Prostate gland (tissue), 2 donors: ENCODE measurements at regions not wholly inside any gene's neighbourhood (a gene's known extent, or its start where the extent isn't known, plus 50 kb on each side); places are given as distances from the start of the nearest gene placed in this dataset.

Experiments used
- DNase-seq: peaks from one replicate; pipeline ENCODE4 v3.0.0-alpha.2; 2019; ENCODE audit warnings: low spot score
- H3K27ac ChIP-seq, 2 donors: fragments of 200-600 bp; sonication (generic); 2 replicates each; pipeline ENCODE4 v1.5.1; 2017 to 2019
- H3K27me3 ChIP-seq: fragments of 200-600 bp; sonication (generic); replicated peaks from 2 replicates; pipeline ENCODE4 v1.5.1; 2019; ENCODE audit not compliant: insufficient read depth
- H3K36me3 ChIP-seq, 2 donors: fragments of 200-600 bp; sonication (generic); 1 replicate in 1 of 2; 2 replicates in 1 of 2; pipeline versions ENCODE4 v1.5.1 to v1.8.1; 2017 to 2019
- H3K4me1 ChIP-seq: fragments of 200-600 bp; sonication (generic); replicated peaks from 2 replicates; pipeline ENCODE4 v1.5.1; 2019
- H3K4me3 ChIP-seq, 2 donors: fragments of 200-600 bp; sonication (generic); 2 replicates each; pipeline ENCODE4 v1.5.1; 2017 to 2019
- H3K9me3 ChIP-seq: fragments of 200-600 bp; sonication (generic); 2 replicates; pipeline ENCODE4 v1.5.1; 2017
- CTCF ChIP-seq, 4 experiments: fragments of 200-600 bp in 2 of 4; fragments of 450-650 bp in 2 of 4; sonication (generic) in 2 of 4; IDR thresholded peaks; 1 replicate in 3 of 4; 2 replicates in 1 of 4; pipeline ENCODE4 v1.5.1; 2016 to 2019; ENCODE audit warnings: antibody characterized with exemption in 4 of 4, mild to moderate bottlenecking in 2 of 4, moderate library complexity in 2 of 4
- POLR2A ChIP-seq: fragments of 450-650 bp; IDR thresholded peaks from one replicate; pipeline ENCODE4 v1.6.1; 2016; ENCODE audit warnings: antibody characterized with exemption, mild to moderate bottlenecking
- POLR2AphosphoS5 ChIP-seq: sonication (generic); formaldehyde crosslinking; IDR thresholded peaks from one replicate; pipeline ENCODE4 v1.6.1; 2017; ENCODE audit warnings: antibody characterized with exemption
- WGBS: methylation state at CpG from one replicate; pipeline ENCODE4 v1.1.5; 2018; 5-methylcytosine and 5-hydroxymethylcytosine counted together
- intact Hi-C: fragments of 100-400 bp; cut with DNase I; formaldehyde crosslinking; loops from one replicate; pipeline ENCODE4 v1.14.2; 2022

- H3K4me3 ChIP-seq = no peak overlapping the region
- H3K27ac ChIP-seq = no peak overlapping the region
- no peak for DNase-seq
- intact Hi-C loops = no loop called here
- no peaks in the 10 kb centered on the region for H3K36me3 ChIP-seq
- 88% methylated on average over 10 of the region's 10 CpGs for WGBS
- no peaks in the 10 kb centered on the region for H3K9me3 ChIP-seq
- no peaks in the 10 kb centered on the region for H3K4me1 ChIP-seq
- no peaks in the 10 kb centered on the region for H3K27me3 ChIP-seq
- TF ChIP-seq CTCF (IDR thresholded peaks at IDR 0.05) (no peak), POLR2AphosphoS5 (no peak), POLR2A (no peak)
These were observed 330.7 kb downstream of the MTX2 start for GRCh38 chr2:176599796-176600485.

DNA sequence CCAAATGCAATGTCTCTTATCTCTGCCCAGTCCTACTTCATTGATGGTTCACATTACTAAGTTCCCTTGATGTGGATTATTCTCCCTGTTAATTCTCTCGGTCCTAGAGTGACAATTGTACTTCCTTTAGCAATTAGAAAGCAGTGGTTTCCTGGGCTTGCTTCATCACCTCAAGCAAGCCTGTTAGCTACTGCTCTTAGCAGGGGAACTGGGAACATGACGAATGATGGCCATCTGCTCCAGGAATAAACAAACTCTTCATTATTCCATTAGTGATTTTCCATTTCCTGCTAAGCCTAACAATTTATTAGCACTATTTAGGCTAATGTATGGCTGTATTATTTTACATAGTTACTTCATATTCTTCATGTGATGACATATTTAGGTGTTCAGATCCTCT is 331.8 kb downstream of the MTX2 start:
- no peaks in the 10 kb centered on the region for H3K4me1 ChIP-seq
- 68% methylated on average over 2 of the region's 2 CpGs for WGBS
- no peak overlapping the region for H3K4me3 ChIP-seq
- TF ChIP-seq POLR2A (no peak), CTCF (IDR thresholded peaks at IDR 0.05) (no peak), POLR2AphosphoS5 (no peak)
- H3K36me3 ChIP-seq = no peaks in the 10 kb centered on the region
- no peaks in the 10 kb centered on the region for H3K9me3 ChIP-seq
- DNase-seq = no peak
- intact Hi-C loops = no loop called here
- no peak overlapping the region for H3K27ac ChIP-seq
- H3K27me3 ChIP-seq = no peaks in the 10 kb centered on the region

- WGBS = 77% methylated on average over 4 of the region's 4 CpGs
- TF ChIP-seq POLR2A (no peak), CTCF (IDR thresholded peaks at IDR 0.05) (no peak), POLR2AphosphoS5 (no peak)
- no peak for DNase-seq
- peaks cover 3% of the 10 kb centered on the region for H3K27me3 ChIP-seq
- intact Hi-C loops = no loop called here
- H3K9me3 ChIP-seq = no peaks in the 10 kb centered on the region
- H3K4me1 ChIP-seq = no peaks in the 10 kb centered on the region
- no peak overlapping the region for H3K27ac ChIP-seq
- no peaks in the 10 kb centered on the region for H3K36me3 ChIP-seq
- H3K4me3 ChIP-seq = no peak overlapping the region
These were observed 342.8 kb downstream of the MTX2 start for GRCh38 chr2:176612036-176612435.

GRCh38 chr2:176612736-176613135 is 343.5 kb downstream of the MTX2 start:
- 17% methylated on average over 3 of the region's 3 CpGs for WGBS
- no peak overlapping the region for H3K4me3 ChIP-seq
- H3K27me3 ChIP-seq = peaks cover 3% of the 10 kb centered on the region
- DNase-seq = no peak
- H3K9me3 ChIP-seq = no peaks in the 10 kb centered on the region
- H3K4me1 ChIP-seq = no peaks in the 10 kb centered on the region
- H3K36me3 ChIP-seq = no peaks in the 10 kb centered on the region
- intact Hi-C loops = no loop called here
- TF ChIP-seq CTCF (IDR thresholded peaks at IDR 0.05) (no peak), POLR2AphosphoS5 (no peak), POLR2A (no peak)
- H3K27ac ChIP-seq = no peak overlapping the region

- 24% methylated on average over 3 of the region's 3 CpGs for WGBS
These were observed 344.2 kb downstream of the MTX2 start for GRCh38 chr2:176613323-176613987.

More at GRCh38 chr2:176613323-176613987, 344.2 kb downstream of the MTX2 start:
- Histone ChIP-seq H3K4me1 (no peaks in the 10 kb centered on the region), H3K36me3 (no peaks in the 10 kb centered on the region), H3K4me3 (no peak overlapping the region), H3K27me3 (peaks cover 3% of the 10 kb centered on the region), H3K27ac (no peak overlapping the region), H3K9me3 (no peaks in the 10 kb centered on the region)
- TF ChIP-seq POLR2AphosphoS5 = no peak
- no peak for TF ChIP-seq CTCF (IDR thresholded peaks at IDR 0.05)
- TF ChIP-seq POLR2A = no peak
- intact Hi-C loops = no loop called here
- no peak for DNase-seq
